ENCODE measurements at regions not wholly inside any gene's neighbourhood (a gene's known extent, or its start where the extent isn't known, plus 50 kb on each side); places are given as distances from the start of the nearest gene placed in this dataset.

- DNase-seq (ENCODE audit: low read depth), result no peak
- H3K4me3 ChIP-seq (ENCODE audit: low read depth, low read length), result no peak overlapping the region
These were observed 278.9 kb upstream of the TNRC6C start for GRCh38 chr17:77679589-77679988.

- DNase-seq (ENCODE audit: low read depth), result peak; percentile 1
- no peak overlapping the region for H3K4me3 ChIP-seq (ENCODE audit: low read depth, low read length)
These were observed 276.6 kb upstream of the TNRC6C start for GRCh38 chr17:77681861-77682260.

- DNase-seq (ENCODE audit: low read depth), result no peak
- no peak overlapping the region for H3K4me3 ChIP-seq (ENCODE audit: low read depth, low read length)
These were observed 273.4 kb upstream of the TNRC6C start for GRCh38 chr17:77684803-77685798.

DNA sequence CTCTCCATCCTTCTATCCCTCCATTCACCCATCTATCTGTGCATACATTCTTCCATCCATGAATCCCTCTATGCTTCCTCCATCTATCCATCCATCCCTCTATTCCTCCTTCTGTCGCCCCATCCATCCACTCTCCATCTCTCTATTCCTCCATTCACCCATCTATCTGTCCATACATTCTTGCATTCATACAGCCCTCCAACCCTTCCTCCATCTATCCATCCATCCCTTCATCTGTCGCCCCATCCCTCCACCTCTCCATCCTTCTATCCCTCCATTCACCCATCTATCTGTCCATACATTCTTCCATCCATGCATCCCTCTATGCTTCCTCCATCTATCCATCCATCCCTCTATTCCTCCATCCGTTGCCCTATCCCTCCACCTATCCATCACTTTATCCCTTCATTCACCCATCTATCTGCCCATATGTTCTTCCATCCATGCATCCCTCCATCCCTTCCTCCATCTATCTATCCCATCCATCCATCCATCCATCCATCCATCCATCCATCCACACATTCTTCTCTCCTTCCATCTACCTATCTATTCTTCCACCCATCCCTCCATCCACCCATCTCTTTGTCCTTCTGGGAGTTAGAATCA lies 272.5 kb upstream of the TNRC6C start:
- no peak for DNase-seq (ENCODE audit: low read depth)
- H3K4me3 ChIP-seq (ENCODE audit: low read depth, low read length), result no peak overlapping the region

- no peak for DNase-seq (ENCODE audit: low read depth)
- no peak overlapping the region for H3K4me3 ChIP-seq (ENCODE audit: low read depth, low read length)
These were observed 271.6 kb upstream of the TNRC6C start for GRCh38 chr17:77686903-77687302.

DNA sequence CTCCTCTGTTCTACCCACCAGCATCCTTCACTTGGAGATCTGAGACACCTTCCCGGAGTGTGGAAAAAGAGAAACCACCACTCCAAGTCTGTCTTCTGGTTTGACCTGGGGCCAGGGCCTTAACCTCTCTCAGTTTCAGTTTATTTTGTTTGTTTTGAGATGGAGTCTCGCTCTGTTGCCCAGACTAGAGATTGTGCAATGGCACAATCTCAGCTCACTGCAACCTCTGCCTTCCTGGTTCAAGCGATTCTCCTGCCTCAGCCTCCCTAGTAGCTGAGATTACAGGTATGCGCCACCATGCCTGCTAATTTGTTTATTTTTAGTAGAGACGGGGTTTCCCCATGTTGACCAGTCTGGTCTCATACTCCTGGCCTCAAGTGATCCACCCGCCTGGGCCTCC lies 271.1 kb upstream of the TNRC6C start:
- H3K4me3 ChIP-seq (ENCODE audit: low read depth, low read length), result no peak overlapping the region
- DNase-seq (ENCODE audit: low read depth), result no peak

DNA sequence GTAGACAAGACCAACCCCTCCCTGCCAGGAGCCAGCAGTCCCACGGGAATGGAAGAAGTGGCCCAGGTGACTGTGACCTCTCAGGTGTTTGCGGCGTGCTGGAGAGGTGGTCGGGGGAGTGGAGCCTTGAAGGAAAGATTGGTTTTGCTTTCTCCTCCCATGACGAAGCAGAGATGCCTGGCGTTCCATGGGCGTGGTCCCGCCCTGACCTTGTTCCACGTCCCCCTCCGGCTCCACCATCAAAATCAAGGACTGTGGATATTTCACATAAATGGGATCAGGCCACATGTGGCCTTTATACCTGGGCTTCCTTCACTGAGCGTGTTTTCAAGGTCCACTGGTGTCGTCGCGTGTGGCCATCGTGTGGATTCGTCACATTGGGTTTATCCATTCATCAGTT lies 270.6 kb upstream of the TNRC6C start:
- no peak overlapping the region for H3K4me3 ChIP-seq (ENCODE audit: low read depth, low read length)
- DNase-seq (ENCODE audit: low read depth), result no peak

GRCh38 chr17:77688369-77688768 lies 270.1 kb upstream of the TNRC6C start:
- no peak for DNase-seq (ENCODE audit: low read depth)
- H3K4me3 ChIP-seq (ENCODE audit: low read depth, low read length), result no peak overlapping the region

GRCh38 chr17:77690271-77691161 lies 268.0 kb upstream of the TNRC6C start:
- H3K4me3 ChIP-seq (ENCODE audit: low read depth, low read length), result peak overlapping the region; percentile 29
- no peak for DNase-seq (ENCODE audit: low read depth)

DNA sequence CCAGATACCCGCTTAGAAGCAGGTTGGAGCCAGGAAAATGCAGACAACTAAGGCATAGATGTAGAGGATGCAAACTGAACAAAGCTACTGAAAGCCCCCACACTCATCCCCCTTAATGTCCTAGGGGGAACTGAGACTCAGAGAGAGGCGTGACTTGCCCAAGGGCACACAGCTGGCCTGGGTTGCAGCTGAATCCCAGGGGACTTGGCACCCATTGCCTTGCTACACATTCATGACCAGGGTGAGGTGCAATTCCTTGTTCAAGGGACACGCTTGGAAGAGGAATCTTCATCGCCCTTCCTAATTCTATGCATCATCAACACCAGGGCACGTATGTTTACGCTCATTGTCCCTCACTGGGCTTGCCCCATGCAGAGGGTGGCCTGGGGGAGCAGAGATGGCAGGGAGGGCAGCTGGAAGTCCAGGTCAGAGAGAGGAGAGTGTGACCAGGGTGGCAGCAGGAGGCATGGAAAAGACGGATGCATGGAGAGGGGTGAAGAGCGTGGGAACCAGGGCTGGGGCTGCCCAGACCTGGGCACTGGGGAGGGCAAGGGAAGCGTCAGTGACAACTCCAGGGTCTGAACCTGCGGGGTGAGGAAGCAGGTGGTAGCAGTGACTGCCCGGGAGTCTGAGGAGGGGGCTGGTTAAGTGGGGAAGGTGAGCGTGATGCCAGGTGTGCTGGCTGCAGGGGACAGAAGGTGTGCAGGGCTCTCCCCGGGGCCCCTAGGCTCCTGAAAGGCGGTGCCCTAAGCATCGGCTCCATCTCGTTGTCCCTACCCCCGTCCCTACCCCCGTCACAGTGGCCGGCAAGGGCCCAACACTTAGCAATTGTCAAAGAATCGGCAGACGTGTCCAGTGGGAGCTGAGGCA lies 267.1 kb upstream of the TNRC6C start:
- DNase-seq (ENCODE audit: low read depth), result no peak
- H3K4me3 ChIP-seq (ENCODE audit: low read depth, low read length), result no peak overlapping the region

DNA sequence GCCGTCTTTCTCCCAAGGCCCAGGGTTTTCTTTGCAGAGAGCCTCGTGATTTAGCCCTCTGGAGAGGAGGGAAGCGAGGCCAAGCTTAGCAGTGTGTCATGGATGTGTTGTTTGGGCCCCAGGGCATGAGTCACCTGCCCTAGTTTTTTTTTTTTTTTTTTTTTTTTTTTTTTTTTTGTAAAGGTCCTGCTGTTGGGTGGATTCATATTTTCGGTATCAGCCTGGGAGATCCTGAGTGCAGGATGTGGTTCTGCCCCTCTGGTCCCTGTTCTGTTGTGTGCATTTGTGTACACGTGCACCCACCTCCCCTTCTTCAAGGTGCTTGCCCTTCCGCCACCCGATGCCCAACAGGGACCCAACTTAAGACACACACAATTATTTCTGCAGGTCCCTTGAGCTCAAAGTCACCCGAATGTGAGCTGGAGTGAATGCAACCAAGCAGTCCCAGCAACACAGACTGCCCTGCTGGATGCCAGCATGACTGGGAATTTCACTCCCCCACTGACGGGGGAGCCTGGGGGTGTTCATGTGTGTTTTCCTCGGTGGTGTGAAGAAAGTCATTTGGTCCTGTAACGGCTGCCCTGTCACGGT lies 265.8 kb upstream of the TNRC6C start:
- no peak overlapping the region for H3K4me3 ChIP-seq (ENCODE audit: low read depth, low read length)
- no peak for DNase-seq (ENCODE audit: low read depth)

DNA sequence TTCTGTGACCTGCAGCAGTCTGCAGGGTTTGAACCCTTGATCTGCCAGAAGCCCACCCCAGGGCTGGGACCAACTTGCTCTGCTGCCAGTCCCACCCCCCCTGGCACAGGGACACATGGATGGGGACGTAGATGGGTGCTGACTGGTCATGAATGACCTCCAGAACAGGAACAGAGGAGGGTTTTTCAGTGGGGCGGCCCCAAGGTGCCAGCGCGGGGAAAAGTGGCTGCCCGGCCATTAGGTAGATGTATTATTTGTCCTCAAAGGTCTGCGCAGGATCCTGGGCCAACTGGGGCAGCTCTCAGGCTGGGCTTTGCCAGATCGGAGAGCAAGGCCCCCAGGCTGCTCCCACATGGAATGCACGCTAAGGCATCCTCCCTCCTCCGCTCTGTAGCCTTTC lies 265.2 kb upstream of the TNRC6C start:
- DNase-seq (ENCODE audit: low read depth), result no peak
- no peak overlapping the region for H3K4me3 ChIP-seq (ENCODE audit: low read depth, low read length)

- H3K4me3 ChIP-seq (ENCODE audit: low read depth, low read length), result no peak overlapping the region
- no peak for DNase-seq (ENCODE audit: low read depth)
These were observed 264.7 kb upstream of the TNRC6C start for GRCh38 chr17:77693776-77694175.

DNA sequence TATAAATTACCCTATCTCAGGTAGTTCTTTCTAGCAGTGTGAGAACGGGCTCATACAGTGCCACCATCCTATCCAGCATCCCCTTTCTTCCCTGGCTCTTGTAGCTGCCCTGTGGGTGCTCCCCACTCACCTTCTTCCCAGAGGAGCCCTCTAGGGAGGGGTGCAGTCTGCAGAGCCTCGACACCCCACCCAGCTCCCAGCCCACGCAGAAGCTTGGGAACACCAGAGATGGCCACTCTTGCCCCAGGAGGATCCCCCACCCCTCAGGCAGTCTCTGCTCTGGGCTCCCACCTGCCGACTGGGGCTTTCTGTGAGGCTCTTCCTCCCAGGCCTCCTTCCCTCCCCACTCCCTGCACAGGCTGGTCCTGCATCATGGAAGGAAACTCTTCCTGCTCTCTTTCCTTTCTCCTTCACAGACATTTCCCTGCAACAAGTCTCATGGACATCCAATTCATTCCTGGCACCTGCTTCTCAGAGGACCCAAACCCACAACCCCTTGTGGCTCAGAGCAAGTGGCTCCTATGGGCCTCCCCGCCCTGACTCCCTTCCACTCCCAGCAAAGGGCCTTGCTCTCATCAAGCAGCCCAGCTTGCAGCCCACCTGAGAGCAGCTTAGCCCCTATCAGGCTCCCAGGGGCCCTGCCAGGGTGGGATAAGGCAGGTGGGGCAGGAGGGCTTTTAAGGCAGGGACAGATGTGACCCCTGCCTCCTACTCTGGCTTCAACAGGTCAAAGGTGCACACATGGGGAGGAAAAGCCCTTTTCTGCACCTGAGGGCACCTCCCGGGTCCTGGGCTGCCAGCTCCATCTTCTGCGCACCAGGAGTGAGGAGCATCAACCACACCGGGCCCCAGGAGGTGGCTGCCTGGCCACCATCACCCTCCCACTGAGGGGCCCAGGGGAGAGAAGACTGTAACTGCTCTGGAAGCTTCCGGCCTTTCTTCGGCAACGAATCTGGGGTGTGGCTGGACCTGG lies 263.8 kb upstream of the TNRC6C start:
- DNase-seq (ENCODE audit: low read depth), result no peak
- no peak overlapping the region for H3K4me3 ChIP-seq (ENCODE audit: low read depth, low read length)

- DNase-seq (ENCODE audit: low read depth), result no peak
- H3K4me3 ChIP-seq (ENCODE audit: low read depth, low read length), result no peak overlapping the region
These were observed 263.1 kb upstream of the TNRC6C start for GRCh38 chr17:77695386-77695785.

GRCh38 chr17:77696151-77696720 lies 262.3 kb upstream of the TNRC6C start:
- H3K4me3 ChIP-seq (ENCODE audit: low read depth, low read length), result no peak overlapping the region
- DNase-seq (ENCODE audit: low read depth), result no peak

GRCh38 chr17:77696721-77697460 lies 261.6 kb upstream of the TNRC6C start:
- H3K4me3 ChIP-seq (ENCODE audit: low read depth, low read length), result no peak overlapping the region
- DNase-seq (ENCODE audit: low read depth), result no peak

Measured in skeletal muscle cell (primary cell).